GM21717 (cell line): ENCODE measurements at regions not wholly inside any gene's neighbourhood (a gene's known extent, or its start where the extent isn't known, plus 50 kb on each side); places are given as distances from the start of the nearest gene placed in this dataset.
A peak's percentile ranks its signal among the peaks of the same experiment; 100 is the strongest.

Source experiments
- ATAC-seq: cut with Tn5 transposase; IDR thresholded peaks from one replicate; pipeline ENCODE4 v1.9.1; 2021; ENCODE audit warnings: mild to moderate bottlenecking, moderate library complexity; ENCODE audit not compliant: unreplicated experiment

DNA sequence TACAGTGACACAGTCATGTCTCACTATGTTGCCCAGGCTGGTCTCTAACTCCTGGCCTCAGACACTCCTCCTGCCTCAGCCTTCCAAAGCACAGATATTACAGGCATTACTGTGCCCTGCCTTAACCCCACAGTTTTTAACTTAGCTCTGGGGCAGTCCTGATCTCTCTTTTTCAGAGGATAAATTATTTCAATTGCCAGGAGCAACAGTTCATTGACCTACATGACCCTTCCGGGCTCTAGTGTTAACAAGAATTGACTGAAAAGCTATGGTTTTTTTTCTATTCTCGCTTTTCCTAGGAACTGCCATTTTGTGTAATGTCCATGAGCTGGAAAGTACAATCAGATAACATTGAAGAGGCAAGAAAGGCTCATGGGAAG, 92.8 kb downstream of the HNRNPLL start:
- ATAC-seq, result no peak

DNA sequence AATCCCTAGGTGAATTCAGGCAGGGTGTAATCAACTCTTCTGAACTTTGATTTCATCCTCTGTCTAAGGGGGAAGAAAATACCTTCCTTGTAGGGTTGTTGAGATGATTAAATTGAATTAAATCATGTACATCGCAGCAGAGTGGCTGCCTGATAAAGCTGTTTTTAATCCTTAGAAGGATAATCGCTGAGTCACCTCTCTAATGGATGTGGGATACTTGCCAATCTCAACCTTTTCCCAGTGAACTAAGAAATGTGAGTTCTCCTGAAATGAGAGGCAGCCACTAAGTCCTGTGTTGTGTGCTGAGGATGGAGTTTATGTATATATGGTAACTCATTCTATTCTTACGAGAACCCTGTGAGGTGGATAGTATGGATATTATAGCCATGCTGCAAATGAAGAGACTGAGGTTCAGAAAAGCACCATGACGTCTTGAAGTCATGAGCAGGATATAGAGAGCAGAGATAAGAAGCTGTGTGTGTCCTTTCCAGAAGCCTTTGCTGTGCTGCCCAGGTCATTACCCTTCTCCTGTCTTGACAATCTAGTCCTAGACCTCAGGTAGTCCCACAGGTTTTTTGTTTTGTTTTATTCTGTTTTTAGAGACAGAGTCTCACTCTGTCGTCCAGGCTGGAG, 93.3 kb downstream of the HNRNPLL start:
- ATAC-seq, result no peak

DNA sequence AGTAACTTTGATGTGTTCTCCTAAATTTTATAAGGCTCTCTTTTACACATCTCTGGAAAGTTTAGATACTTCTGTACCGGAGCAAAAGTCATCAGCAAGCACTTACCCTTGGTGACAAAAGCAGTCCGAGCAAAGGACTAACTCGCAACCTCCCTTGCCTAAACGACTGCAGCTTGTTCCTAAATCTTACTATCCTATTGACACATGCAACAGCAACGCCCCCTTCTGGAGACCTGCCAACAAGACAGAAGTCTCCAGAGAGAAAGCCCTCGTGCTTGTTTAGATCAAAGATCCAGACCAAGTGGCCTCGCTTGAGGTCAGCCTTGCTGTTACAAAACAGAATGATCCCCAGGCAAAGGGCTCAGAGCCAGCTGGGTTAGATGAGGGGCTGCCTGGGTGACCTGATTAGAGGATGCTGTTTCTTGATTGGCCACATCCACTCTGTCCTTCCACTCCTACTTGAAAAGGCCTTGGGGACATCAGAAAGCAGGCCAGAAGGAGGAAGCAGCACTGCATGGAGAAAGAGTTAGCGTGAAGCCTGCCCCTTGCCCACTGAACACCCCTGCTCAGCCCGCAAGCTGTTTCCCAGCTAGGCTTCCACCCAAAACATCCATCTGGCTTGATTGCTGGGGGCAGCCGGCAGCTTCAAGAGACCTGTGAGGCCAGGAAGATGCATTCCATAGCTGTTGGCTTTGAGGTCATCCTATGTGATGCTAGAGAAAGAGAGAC, 94.3 kb downstream of the HNRNPLL start:
- peak; percentile 70 for ATAC-seq

DNA sequence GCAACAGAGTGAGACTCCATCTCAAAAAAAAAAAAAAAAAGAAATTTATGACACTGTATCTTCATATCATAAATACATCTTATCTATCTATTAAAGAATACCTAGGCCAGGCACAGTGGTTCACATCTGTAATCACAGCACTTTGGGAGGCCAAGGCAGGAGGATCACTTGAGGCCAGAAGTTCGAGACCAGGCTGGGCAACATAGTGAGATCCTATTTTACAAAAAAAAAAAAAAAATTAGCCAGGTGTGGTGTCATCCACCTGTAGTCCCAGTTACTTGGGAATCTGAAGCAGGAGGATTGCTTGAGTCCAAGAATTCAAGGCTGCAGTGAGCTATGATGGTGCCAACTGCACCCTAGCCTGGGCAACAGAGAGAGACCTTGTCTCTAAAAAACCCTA, 95.0 kb downstream of the HNRNPLL start:
- ATAC-seq, result no peak

DNA sequence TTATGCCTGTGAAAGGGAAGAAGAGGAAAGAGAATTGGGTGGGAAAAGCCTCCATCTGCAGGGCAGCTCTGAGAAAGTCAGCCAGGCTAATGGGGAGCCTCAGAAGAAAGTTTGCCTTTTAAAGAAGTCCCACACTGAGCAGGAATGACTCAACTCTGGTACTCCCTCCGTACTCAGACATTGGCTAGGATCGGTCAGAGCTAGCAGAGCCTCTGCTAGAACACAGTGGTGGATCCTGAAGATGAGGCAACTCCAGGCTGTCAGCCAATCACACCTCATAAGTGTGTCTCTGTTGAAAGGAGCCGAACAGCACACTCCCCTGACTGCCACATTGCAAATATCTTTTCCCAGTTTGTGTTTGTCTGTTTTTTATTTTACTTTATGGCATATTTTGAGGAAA, 96.9 kb downstream of the HNRNPLL start:
- ATAC-seq, result no peak

DNA sequence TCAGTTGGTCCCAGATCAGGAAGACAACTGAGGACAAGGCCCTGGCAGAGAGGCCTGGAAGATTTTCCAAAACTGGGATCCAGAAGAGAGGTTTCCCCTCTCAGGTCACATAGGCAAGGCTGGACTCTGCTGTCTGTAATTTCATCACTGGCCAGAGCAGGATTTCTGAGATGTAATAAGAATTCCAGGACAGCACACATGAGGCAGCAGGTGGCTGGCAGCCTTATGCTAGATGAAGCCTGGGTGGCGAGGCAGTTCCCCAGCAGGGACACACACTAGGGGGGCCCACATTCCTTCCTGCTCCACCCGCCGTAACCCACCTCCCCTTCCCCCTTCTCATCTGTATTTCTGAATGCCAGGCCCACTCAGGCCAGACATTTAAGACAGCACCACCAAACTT, 98.6 kb downstream of the HNRNPLL start:
- ATAC-seq, result no peak

DNA sequence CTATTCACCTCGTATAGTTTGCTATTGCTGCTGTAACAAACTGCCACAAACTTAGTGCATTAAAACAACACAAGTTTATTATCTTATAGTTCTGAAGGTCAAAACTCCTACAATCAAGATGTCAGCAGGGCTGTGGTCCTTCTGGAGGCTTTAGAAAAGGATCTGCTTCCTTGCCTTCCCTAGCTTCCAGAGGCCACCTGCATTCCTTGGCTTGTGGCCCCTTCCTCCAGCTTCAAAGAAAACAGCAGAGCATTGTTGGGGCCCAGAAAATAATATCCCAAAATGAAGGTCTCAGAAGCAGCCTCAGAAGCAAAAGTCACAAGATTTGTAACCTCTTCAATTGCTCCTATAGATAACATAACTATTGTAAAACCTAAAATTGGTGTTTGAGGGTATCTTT, 100.6 kb downstream of the HNRNPLL start:
- no peak for ATAC-seq

DNA sequence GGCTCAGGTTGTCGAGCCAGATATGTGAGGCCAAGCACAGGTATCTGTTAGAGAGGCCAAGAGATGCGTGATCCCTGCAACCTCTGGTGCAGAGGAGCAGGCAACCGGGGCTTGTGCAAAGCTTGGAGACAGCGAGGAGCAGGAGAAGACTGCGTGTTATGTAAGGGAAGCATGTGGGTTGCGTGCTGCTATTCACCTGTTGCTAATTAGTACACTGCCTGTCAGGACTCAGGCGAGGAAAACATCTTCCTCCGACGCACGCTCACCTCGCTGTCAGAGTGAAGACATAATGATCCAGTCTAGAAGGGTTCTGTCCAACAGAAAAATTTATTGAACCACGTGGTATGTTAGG, 102.5 kb downstream of the HNRNPLL start:
- ATAC-seq, result no peak

DNA sequence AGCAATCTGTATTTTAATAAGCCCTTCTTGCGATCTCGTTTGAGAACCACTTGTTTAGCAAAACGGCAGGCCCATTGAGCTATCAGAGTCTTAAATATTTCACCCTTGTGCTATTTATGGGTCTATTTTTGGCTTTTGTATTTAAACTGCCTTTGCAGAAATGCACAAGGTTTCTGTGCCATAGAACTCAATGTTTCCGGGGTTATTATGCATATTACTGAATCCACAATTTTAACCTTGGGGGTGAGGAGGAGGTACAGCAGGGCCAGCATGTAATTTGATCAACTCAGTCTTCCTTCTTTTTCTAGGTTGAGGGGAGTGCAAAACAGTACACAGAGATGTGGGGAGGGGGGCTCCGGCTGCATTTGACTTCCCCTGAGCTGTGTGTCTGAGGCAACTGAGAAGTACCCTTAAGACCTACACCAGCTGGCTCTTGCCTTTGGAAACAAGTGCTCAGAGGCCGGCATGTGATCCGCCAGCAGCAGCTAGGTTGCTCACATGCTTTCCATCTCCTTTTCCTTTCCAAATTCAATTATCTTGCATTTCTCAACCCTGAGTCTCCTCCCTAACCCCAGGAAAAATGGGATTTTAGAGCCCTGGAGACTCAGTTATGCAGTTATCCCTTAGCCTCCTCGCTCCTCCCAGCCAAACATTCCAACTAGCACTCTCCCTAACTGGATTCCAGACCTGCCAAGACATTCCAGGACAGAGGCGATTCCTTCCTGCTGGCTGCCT, 103.0 kb downstream of the HNRNPLL start:
- no peak for ATAC-seq

DNA sequence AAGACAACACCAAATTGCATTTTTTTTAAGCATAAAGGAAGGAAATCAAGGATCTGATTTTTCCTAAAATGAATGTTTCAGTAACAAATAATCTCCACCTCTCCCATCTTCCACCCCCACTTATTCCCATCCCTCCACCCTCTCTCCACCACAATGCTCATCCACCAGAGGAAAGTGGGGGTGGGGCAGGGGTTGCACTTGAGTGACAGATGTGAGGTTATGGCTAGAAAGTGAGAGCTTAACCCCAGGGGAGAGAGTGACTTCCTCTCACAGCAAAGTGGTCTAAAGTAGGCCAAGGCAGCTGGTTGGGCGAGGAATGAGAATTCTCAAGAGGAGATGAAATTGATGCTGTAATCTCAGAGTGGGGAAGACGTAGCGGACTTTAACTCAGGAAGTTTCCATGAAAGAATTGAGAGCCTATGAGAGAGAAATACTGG, 104.7 kb downstream of the HNRNPLL start:
- ATAC-seq, result no peak

DNA sequence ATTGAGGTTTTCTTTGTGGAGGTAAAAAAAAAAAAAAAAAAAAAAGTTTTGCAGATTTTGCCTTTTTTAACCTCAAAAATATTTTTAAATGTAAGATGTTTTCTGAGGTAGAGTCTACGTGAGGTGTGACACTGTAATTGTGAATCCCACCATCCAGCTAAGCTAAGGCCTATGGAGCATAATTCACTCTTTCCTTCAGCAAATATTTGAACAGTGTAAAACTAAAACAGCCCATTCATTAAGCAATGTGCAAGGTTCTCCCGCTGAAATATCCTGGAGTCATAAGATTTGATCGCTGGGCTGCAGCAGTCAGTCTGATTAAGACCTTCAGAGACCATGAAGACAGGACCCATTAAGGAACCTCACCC, 105.1 kb downstream of the HNRNPLL start:
- ATAC-seq, result no peak

DNA sequence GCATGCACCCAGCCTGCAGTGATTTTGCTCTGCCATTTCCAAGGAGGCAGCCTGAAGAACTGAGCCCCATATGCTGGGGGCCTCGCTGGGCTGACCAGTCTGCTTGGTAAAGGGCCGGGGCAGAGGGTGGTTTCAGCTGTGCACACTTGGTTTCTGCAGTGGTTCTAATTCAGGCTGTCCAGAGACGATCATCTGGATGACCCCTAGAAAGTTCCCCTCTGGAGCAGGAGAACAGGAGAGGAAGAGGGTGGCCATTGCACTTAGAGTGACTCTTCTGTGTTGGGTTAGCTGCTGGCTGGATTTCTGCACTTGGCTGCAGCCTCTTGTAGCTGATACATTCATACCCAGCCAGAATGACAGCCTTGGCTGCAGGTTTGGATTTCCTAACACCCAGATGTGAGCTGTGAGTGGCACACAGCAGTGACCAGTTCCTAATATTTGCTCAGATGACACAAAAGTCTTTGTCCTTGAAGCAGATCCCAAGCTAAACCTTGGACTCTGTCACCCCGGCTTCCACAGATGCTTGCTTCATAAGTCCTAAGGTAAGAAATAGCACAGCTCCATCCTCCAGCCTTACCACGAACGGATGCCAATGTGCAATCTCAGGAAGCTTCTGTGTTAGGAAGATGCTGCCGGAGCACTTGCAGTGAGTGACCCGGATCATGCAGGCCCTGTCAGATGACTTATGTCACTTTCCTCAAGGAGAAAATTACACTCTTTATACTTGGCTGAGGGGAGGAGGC, 105.6 kb downstream of the HNRNPLL start:
- ATAC-seq, result no peak

DNA sequence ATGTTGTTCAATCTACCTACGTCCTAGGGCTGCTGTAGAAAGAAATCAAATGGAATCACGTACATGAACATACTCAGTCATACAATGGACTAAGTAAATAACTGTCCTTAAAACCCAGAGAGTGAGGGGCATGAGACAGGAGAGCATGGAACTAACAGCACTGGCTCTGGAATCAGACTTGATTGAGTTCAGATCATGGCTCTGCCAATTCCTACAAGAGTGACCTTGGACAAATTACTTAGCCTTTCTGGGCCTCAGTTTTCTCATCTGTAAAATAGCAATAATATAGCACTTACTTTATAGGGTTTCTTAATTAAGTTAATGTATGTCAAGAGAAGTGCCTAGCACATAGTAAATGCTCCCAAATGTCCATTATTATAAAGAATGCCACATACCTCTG, 106.8 kb downstream of the HNRNPLL start:
- no peak for ATAC-seq

DNA sequence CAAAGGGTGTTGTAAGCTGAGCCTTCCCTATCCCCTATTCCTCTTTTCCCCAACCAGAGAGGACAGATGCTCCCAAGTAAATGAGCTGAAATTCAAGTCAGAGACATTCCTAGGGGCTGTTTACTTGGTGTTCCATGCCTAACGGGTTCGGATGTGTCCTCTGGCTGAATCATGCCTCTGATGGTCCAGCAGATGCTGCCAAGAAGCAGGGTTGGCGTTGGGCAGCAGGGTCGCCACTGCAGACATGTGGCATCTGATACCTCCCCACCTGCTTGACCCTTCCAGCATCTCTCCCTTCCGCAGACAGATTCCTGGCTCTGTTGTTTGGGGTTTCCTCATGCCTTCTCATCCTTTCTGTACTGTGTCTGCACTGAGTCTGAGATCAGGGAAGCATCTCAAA, 108.3 kb downstream of the HNRNPLL start:
- no peak for ATAC-seq

DNA sequence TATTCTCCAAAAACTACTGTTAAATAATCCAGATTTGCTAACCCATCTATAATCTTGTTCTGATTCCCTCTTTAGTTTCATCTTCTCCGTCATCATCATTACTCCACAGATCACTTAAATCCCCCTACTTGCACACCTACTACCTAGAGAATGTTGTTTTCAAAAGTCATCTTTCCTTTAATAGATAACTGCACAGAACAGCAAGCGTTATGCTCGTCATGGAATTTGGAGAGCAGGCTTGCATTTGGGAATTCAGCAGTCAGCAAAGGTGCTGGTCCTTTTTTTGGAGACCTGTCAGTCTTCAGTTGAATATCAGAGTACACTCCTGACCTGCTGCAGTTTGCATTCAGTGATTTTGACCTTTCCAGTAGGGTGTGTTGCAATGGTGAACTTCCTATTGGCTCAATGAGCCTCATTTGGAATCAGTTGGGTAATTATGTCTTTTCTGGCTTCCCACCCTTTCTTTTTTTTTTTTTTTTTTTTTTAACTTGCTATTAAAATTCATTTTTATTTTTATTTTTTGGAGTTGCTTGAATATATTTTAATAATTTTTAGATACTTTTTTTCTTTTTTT, 110.6 kb downstream of the HNRNPLL start:
- no peak for ATAC-seq

DNA sequence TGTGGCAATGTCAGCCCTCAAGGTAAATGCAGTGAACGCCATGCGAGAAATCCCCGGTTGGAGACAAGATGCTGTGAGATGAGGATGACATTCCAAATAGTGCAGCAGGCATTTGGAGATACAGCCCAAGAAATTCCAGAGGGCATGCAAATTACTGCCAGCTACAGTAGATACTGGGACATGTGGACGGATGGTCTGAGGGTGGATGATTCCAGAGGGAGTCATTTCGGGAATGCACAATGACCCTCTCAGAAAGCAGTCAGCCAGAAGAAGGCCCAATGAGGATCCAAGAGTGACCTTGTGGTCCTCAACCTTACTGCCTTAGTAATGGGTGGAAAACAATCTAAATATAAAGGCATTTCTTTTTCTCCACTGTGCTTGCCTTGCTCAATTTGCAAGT, 111.3 kb downstream of the HNRNPLL start:
- no peak for ATAC-seq

DNA sequence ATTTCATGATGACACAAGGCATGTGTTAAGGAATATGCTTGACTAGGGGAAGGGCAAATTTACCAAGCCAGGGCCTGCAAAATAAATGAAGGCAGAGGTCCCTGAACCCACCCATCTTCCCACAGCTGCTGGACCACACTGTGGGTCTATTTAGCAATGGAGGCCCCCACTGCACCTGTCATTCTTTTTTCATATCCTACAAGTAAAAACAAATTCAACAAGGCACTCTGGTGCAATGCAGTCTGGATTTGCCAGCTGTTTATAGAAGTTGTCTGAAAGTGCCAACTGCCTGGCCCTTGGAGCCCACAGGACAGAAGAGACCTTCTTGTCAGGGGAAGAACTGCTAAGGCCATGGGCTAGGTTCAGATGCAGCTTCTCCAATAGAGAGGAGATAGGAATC, 112.8 kb upstream of the ATL2 start:
- ATAC-seq, result no peak

DNA sequence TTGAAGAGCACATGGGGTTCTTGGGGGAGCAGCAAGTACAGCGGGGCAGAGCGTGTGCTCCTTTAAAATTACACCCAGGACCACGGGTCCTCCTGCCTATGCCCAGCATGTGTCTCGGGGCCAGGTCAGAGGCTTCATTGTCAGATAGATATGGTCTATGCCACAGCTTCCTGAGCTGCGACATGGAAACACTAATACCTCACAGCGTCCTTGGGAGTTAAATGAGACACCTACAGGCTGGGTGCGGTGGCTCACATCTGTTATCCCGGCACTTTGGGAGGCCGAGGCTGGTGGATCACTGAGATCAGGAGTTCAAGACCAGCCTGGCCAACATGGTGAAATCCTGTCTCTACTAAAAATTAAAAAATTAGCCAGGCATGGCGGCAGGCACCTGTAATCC, 110.8 kb upstream of the ATL2 start:
- ATAC-seq, result no peak

DNA sequence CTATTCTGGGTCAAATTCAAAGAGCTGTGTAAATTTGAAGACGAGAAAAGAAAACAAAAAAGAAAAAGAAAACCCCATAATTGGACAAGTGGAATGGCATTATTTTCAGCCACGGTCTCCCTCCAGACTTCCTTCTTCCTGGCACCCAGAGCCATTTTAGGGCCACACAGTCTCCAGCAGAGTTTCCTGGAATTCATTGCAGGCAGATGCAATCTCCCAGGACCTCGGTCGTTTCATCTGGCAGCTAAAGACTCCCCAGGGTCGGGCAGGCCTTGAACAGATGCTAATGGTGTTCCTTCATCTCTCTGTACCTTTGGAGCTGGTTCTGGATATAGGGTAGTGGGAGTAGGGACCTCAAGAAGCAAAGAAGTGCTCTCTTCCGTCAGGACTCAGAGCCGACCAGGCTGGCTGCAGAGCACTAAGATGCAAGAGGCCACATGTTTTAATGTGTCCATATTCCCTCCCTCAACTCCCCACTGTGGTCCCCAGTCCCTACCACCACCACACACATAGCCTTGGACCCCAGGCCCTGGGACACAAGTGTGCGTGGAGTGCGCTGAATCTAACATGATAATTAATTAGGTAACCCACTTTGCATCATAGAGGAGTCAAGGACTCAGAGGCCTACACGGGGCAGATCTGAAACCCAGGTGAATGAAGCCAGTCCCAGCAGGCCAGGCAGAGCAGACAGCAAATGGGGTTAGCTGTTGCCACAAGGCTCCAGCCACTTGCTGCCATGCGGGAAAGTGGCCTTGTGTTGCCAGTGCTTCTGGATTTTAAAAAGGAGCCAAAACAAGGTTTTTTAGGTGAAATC, 109.3 kb upstream of the ATL2 start:
- no peak for ATAC-seq

DNA sequence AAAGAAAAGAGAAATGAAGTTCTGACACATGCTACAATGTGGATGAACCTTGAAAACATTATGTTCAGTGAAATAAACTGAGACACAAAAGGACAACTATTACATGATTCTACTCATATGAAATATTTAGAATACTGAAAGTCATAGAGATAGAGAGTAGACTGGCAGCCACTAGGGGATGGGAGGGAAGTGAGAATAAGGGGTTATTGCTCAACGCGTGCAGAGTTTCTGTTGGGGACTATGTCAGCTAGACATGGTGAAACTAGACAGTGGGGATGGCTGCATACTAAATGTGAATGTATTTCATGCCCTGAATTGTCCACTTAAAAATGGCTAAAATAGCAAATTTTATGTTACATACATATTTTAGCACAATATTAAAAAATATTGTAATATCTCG, 108.7 kb upstream of the ATL2 start:
- ATAC-seq, result peak; percentile 96

DNA sequence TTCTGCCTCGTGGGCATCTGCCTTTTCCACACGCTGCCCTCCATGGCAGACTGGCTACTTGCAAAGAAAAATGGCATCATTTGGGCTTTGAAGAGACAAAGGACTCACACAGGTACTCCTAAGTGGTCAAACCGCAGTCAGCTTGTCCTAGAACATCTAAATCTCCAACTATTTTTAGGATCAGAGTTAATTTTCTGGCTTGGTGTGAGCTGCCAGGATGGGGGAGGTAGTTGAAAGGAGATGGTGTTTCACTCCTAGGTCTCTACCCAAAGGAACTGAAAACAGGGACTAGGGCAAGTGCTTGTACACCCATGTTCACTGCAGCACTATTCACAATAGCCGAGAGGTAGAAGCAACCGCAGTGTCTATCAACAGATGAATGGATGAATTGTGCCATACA, 107.9 kb upstream of the ATL2 start:
- ATAC-seq, result no peak
